GM10266 (cell line): ENCODE measurements at regions not wholly inside any gene's neighbourhood (a gene's known extent, or its start where the extent isn't known, plus 50 kb on each side); places are given as distances from the start of the nearest gene placed in this dataset.

Experiments used
- DNase-seq: peaks from one replicate; pipeline ENCODE4 v3.0.0; 2012; ENCODE audit errors: extremely low spot score
- TF ChIP-seq, protein P1 (sequence below): IDR thresholded peaks from 2 replicates; pipeline ENCODE4 v1.5.1; 2012; ENCODE audit warnings: mild to moderate bottlenecking, low read depth; ENCODE audit not compliant: control insufficient read depth, insufficient read depth; ENCODE audit errors: missing control alignments

DNA sequence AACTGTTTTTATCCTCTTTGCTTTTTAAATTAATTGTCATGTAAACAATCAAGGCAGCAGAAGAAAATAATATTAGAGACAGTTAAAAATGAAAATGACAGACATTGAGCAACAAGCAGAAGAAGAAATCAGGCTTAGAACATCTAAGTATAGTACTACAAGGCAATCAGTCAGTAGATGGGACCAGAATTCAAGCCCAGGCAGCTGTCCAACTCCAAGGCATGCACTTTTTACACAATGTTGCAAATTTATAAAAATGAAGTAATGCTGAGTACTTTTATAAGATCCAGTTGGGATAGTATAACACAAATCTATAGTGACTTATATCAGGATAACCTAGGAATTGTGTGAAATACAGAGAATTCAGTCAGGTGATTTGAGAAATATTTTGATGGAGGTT lies 2815.8 kb downstream of the PCDH9 start:
- TF ChIP-seq, protein P1, sequence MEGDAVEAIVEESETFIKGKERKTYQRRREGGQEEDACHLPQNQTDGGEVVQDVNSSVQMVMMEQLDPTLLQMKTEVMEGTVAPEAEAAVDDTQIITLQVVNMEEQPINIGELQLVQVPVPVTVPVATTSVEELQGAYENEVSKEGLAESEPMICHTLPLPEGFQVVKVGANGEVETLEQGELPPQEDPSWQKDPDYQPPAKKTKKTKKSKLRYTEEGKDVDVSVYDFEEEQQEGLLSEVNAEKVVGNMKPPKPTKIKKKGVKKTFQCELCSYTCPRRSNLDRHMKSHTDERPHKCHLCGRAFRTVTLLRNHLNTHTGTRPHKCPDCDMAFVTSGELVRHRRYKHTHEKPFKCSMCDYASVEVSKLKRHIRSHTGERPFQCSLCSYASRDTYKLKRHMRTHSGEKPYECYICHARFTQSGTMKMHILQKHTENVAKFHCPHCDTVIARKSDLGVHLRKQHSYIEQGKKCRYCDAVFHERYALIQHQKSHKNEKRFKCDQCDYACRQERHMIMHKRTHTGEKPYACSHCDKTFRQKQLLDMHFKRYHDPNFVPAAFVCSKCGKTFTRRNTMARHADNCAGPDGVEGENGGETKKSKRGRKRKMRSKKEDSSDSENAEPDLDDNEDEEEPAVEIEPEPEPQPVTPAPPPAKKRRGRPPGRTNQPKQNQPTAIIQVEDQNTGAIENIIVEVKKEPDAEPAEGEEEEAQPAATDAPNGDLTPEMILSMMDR: no peak
- DNase-seq: no peak

DNA sequence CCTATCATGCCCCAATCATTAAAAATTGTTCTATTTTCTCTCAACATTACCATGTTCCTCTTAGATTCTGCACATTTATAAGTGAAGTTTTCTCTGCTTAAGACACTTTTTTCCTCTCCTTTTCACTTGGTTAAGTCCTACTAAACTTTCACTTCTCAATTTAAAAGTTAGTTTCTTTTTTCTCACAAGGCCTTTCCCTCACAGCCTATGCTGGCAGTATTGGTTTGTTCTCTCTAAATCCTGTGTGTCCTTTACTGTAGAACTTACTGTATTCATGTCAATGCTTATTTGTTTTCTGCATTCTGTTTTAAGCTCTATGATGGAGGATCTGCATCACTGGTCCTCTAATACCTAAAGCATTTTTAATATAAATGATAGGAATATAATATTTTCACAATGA lies 2816.6 kb downstream of the PCDH9 start:
- TF ChIP-seq, protein P1: no peak
- no peak for DNase-seq

DNA sequence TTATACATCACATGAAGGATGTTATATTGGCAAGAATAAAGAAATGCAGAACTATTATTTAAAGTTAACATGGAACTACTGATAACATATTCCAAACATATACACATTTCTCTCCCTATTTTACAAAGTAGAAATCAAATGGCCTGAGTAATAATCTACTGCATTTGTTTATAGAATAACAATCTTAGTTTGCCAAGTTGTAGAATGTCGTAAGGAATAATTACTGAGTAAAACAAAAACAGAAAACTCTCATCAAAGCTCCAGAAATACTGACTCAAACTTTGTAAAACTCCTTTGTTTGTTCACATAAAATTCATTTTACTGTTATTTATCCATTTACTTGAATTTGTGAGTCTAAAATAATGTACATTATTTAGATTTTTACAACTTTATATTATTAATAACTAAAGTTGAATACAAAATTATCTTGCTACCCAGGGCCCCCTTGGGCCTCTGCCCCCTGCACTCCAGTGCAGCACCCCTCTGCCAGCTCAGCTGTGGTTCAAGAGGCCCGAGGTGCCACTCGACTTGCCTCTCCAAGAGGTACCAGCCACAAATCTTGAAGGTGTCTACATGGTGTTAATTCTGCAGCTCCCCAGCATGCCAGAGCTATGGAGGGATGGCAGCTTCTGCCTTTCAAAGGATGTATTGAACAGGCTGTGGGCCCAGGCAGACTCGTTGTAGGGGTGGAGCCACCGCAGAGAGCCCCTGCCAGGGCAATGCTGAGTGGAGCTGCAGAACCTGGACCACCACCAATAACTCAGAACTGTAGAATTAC lies 2819.7 kb downstream of the PCDH9 start:
- TF ChIP-seq, protein P1: no peak
- DNase-seq: no peak

DNA sequence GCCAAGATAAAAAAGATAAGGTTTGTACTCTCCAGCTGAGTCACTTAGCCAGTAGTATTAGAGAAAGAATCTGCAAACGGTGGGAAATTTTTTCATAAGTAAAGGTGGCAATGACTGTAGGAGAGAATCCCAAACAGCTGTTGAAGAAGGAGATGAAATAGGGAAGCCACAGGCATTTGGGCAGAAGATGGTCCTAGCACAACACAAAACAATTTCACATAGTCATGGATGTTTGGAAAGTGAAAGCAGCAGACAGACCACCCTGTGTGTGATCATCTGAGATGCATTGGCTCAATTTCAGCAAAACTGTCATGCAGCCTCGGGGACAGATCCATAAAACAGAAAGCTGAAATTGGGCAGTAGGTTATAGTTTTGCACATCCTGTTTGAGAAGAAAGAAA lies 2832.4 kb downstream of the PCDH9 start:
- no peak for DNase-seq
- TF ChIP-seq, protein P1: no peak

DNA sequence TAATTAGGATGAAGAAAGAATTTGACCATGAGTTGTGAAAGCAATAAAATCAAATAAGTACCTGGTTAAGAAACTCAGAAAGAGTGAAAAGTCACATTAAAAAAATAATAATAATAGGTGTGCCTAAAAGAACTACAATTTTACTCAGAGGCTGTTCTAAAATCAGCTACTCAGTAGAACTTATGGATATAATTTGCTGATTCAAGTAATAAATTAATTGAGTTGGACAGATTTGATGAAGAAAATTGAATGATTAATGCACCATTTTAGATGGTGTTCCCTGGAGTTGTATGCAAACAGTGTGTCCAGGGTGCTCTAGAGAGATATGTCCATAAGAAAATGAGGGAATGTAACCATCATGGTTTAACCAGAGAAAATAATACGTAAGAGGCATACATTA lies 2852.5 kb downstream of the PCDH9 start:
- TF ChIP-seq, protein P1: no peak
- no peak for DNase-seq

DNA sequence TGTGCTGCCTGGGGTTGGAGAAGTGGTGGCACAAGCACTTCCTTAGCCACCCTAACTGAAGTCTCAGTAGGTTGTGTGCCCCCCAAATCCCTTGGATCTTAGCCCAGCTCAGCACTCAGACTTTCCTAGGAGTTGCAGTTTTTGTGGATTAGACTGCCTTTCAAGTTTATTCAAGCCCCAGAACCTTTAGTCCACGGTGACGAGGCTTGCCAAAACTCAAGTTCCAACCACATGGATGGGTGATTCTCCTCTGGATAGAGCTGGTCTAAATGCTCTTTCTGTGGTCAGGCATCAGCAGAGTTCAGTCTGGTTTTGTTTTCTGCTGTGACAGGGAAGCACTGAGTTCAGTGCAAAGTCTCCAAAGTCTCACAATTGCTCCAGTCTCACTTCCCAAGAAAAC lies 2858.7 kb downstream of the PCDH9 start:
- TF ChIP-seq, protein P1: no peak
- DNase-seq: no peak

DNA sequence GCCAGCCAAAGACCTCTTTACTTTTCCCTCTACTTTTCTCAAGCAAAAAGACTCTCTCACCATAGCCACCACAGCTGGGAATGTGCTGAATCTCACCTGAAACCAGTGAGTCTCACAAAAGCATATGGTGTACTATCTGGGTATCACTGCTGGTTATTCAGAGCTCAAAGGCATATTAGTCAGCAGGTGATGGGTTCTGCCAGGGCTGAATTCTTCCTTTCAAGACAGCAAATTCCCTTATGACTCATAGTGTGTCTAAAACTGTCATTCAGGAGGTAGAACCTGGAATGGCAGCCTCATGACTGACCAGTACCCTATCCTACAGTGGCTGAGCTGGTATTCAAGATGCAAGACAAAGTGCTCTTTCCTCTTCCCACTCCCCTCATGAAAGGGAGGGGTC lies 2859.1 kb downstream of the PCDH9 start:
- TF ChIP-seq, protein P1: no peak
- DNase-seq: no peak
